Mesodermal cell (in vitro differentiated cells): ENCODE measurements at regions not wholly inside any gene's neighbourhood (a gene's known extent, or its start where the extent isn't known, plus 50 kb on each side); places are given as distances from the start of the nearest gene placed in this dataset.

Source experiments
- H3K27ac ChIP-seq: 2 replicates; pipeline ENCODE4 v1.7.0; 2013; ENCODE audit warnings: mild to moderate bottlenecking, low read depth, low read length, moderate library complexity; ENCODE audit not compliant: severe bottlenecking
- H3K36me3 ChIP-seq: 2 replicates; pipeline ENCODE4 v1.7.1; 2013; ENCODE audit warnings: mild to moderate bottlenecking, low read length, moderate library complexity; ENCODE audit not compliant: control insufficient read depth, insufficient read depth
- H3K4me1 ChIP-seq: one replicate; pipeline ENCODE4 v1.7.1; 2013; ENCODE audit warnings: mild to moderate bottlenecking, low read length; ENCODE audit not compliant: insufficient read depth, control insufficient read depth, poor library complexity, severe bottlenecking
- H3K4me3 ChIP-seq: 2 replicates; pipeline ENCODE4 v1.7.0; 2013; ENCODE audit warnings: low read length, control low read depth, mild to moderate bottlenecking; ENCODE audit not compliant: insufficient read depth, poor library complexity, severe bottlenecking; ENCODE audit errors: extremely low read depth
- H3K9me3 ChIP-seq: 2 replicates; pipeline ENCODE4 v1.7.1; 2013; ENCODE audit warnings: mild to moderate bottlenecking, low read length, moderate library complexity; ENCODE audit not compliant: control insufficient read depth
- WGBS, 2 experiments: methylation state at CpG; one replicate each; pipeline ENCODE4 v1.1.5; 2013; ENCODE audit warnings: missing lambda C conversion rate in 2 of 2; ENCODE audit not compliant: insufficient coverage in 2 of 2; 5-methylcytosine and 5-hydroxymethylcytosine counted together

GRCh38 chr9:108609897-108610253, 245.9 kb downstream of the ACTL7B start:
- no peak overlapping the region for H3K27ac ChIP-seq
- H3K4me1 ChIP-seq: peaks cover 4% of the 10 kb centered on the region
- H3K9me3 ChIP-seq: no peaks in the 10 kb centered on the region
- 60% methylated on average over 1 of the region's 2 CpGs for WGBS, 2 experiments
- H3K4me3 ChIP-seq: no peak overlapping the region
- no peaks in the 10 kb centered on the region for H3K36me3 ChIP-seq

DNA sequence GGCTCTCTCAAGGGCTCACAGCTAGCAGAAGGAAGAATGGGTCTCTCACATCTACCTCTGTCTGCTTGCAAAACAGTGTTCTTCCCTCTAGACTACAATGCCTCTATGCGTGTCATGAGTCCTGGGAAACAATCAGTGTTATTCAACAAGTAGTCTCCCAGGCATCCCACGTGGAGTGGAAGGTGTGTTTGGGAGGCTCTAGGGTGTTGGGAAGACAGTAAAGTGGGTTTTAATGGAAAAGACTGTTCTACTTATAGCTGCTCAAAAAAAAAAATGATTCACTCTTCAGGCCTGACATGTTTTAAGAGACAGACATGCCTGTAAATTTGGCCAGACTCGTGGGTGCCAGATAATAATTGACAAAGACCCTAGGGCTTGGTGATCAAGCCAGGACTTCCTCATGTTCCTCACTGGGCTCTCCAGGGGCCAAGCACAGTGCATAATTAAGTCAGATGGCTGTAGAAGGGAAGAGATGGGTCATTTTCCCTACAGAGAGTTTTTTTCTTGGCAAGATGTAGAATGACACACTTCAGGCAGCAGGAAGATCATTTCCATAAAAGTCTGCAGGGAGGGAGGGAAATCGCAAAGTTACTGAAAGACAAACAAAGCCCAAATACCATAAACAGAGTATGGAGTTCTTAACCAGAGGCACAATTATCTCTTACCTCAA, 246.4 kb downstream of the ACTL7B start:
- Histone ChIP-seq H3K4me1 (peaks cover 4% of the 10 kb centered on the region), H3K9me3 (no peaks in the 10 kb centered on the region), H3K4me3 (no peak overlapping the region), H3K27ac (no peak overlapping the region), H3K36me3 (no peaks in the 10 kb centered on the region)
- 69 to 79% methylated on average over 2 of the region's 4 CpGs for WGBS, 2 experiments

GRCh38 chr9:108607607-108608006, 248.2 kb downstream of the ACTL7B start:
- Histone ChIP-seq H3K36me3 (no peaks in the 10 kb centered on the region), H3K4me3 (no peak overlapping the region), H3K4me1 (peaks cover 4% of the 10 kb centered on the region), H3K9me3 (no peaks in the 10 kb centered on the region), H3K27ac (no peak overlapping the region)
- 86% methylated on average over 1 of the region's 4 CpGs; no CpG with 5 or more reads in 1 of the 2 experiments for WGBS, 2 experiments

- WGBS, 2 experiments: 89 to 92% methylated on average over 2 to 3 of the region's 4 CpGs
- Histone ChIP-seq H3K9me3 (no peaks in the 10 kb centered on the region), H3K36me3 (no peaks in the 10 kb centered on the region), H3K4me1 (peaks cover 4% of the 10 kb centered on the region), H3K27ac (no peak overlapping the region), H3K4me3 (no peak overlapping the region)
These were observed 249.4 kb downstream of the ACTL7B start for GRCh38 chr9:108606401-108606800.

DNA sequence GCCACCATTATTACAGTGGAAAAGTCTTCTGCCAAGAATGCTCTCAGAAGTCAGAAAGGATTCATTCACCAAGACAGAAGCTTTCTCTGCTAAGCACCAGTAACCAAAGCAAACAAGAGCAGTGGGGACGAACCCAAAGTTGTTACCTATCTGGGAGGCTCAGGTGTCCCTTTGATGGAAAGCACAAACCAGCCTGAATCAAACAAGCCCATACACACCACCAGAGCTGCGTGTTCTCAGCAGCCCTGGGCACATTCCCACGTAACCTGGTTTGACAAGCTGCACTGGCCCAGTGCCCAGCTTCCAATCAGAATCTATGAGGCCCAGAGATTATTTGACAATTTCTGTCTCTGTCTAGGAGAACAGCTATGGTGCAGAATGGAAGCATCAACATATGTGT, 252.6 kb downstream of the ACTL7B start:
- H3K27ac ChIP-seq: no peak overlapping the region
- 97 to 100% methylated on average over 3 of the region's 3 CpGs for WGBS, 2 experiments

GRCh38 chr9:108600896-108601295, 254.9 kb downstream of the ACTL7B start:
- Histone ChIP-seq H3K27ac (no peak overlapping the region), H3K36me3 (no peaks in the 10 kb centered on the region), H3K4me3 (no peak overlapping the region), H3K4me1 (no peaks in the 10 kb centered on the region), H3K9me3 (no peaks in the 10 kb centered on the region)
- WGBS, 2 experiments: 76 to 86% methylated on average over 3 of the region's 4 CpGs

More for the DNA sequence above, 252.6 kb downstream of the ACTL7B start:
- H3K4me1 ChIP-seq: no peaks in the 10 kb centered on the region
- H3K4me3 ChIP-seq: no peak overlapping the region
- no peaks in the 10 kb centered on the region for H3K36me3 ChIP-seq
- H3K9me3 ChIP-seq: no peaks in the 10 kb centered on the region

- Histone ChIP-seq H3K4me3 (no peak overlapping the region), H3K9me3 (no peaks in the 10 kb centered on the region), H3K27ac (no peak overlapping the region), H3K4me1 (no peaks in the 10 kb centered on the region), H3K36me3 (no peaks in the 10 kb centered on the region)
- no CpG with 5 or more reads among the region's 1 CpG for WGBS, 2 experiments
These were observed 256.2 kb downstream of the ACTL7B start for GRCh38 chr9:108599571-108599970.

- Histone ChIP-seq H3K27ac (no peak overlapping the region), H3K4me3 (no peak overlapping the region), H3K9me3 (no peaks in the 10 kb centered on the region), H3K36me3 (no peaks in the 10 kb centered on the region), H3K4me1 (no peaks in the 10 kb centered on the region)
- WGBS, 2 experiments: 83% methylated on average over 1 of the region's 1 CpG; no CpG with 5 or more reads in 1 of the 2 experiments
These were observed 264.7 kb downstream of the ACTL7B start for GRCh38 chr9:108591121-108591520.

DNA sequence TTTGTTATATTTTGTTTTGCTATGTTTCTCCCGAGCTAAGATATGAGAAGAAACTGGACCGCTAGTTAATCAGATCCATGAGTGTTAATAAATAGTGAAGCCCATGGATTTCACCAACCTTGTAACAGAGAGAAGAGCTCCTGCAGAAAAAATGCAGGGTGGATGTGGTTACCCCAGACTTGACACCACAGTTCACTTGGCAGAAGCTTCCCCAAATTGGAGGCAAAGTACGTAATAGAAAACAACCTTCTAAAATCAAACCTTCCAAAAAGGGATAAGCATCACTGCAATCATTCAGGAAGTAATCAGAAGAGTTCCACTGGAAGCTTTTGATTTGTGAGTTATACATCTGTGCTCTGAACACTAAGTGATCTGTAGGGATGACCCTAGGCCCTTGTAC, 267.5 kb downstream of the ACTL7B start:
- no peaks in the 10 kb centered on the region for H3K9me3 ChIP-seq
- WGBS, 2 experiments: 100% methylated on average over 1 to 2 of the region's 3 CpGs
- no peaks in the 10 kb centered on the region for H3K4me1 ChIP-seq
- no peak overlapping the region for H3K4me3 ChIP-seq
- no peak overlapping the region for H3K27ac ChIP-seq
- no peaks in the 10 kb centered on the region for H3K36me3 ChIP-seq

DNA sequence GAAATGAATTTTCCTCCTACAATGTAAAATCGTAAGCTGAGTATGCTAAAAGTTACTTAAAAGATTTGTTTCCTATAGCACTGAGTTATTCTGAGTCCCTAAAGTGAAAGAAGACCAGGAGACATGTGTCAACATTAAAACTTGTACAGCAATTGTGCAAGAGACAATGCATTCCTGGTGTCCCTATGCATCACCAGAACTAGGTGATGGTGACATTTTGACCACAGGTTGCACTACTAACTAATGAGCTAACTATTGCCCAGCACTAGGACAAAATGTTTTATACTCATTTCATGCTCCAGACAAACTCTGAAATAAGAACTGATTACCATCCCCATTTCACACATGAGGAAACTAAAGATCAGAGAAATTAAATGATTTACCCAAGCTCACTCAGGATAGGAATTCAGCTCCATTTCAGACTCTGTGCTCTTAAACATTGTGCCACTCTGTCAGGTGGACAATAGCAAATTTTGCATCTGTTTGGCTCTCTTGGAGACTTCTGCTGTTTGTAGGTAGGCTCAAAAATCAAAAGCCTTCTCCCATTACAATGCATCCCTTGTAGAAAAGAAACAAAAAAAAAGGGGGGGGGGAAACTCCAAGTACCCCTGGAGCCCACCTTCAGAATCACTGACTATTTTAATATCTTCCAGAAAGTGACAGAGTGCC, 269.2 kb downstream of the ACTL7B start:
- WGBS, 2 experiments: no CpG with 5 or more reads among the region's 1 CpG
- H3K9me3 ChIP-seq: no peaks in the 10 kb centered on the region
- no peak overlapping the region for H3K27ac ChIP-seq
- H3K36me3 ChIP-seq: no peaks in the 10 kb centered on the region
- H3K4me1 ChIP-seq: no peaks in the 10 kb centered on the region
- H3K4me3 ChIP-seq: no peak overlapping the region

- 83 to 100% methylated on average over 1 to 2 of the region's 2 CpGs for WGBS, 2 experiments
- Histone ChIP-seq H3K36me3 (no peaks in the 10 kb centered on the region), H3K27ac (no peak overlapping the region), H3K4me1 (peaks cover 4% of the 10 kb centered on the region), H3K4me3 (no peak overlapping the region), H3K9me3 (no peaks in the 10 kb centered on the region)
These were observed 270.9 kb downstream of the ACTL7B start for GRCh38 chr9:108584860-108585259.
